NT2/D1 (cell line): ENCODE measurements at regions not wholly inside any gene's neighbourhood (a gene's known extent, or its start where the extent isn't known, plus 50 kb on each side); places are given as distances from the start of the nearest gene placed in this dataset.
"Not testable (repeated sequence)": the region's sequence is repeated elsewhere in the genome, so short reads cannot be mapped to it uniquely, and the experiment has no call there.

Source experiments
- DNase-seq: peaks from one replicate; pipeline ENCODE4 v3.0.0-alpha.2; 2011; ENCODE audit warnings: low read depth, low spot score
- H3K27me3 ChIP-seq: 2 replicates; pipeline ENCODE4 v1.6.0; 2011; ENCODE audit warnings: mild to moderate bottlenecking; ENCODE audit not compliant: insufficient read length, insufficient read depth
- H3K36me3 ChIP-seq: 2 replicates; pipeline ENCODE4 v1.6.1; 2011; ENCODE audit warnings: mild to moderate bottlenecking, low read length, mixed read lengths; ENCODE audit not compliant: insufficient read depth, insufficient read length
- H3K4me1 ChIP-seq: 2 replicates; pipeline ENCODE4 v1.5.1; 2011; ENCODE audit not compliant: insufficient read depth, insufficient read length
- H3K4me3 ChIP-seq: 2 replicates; pipeline ENCODE4 v1.5.1; 2011; ENCODE audit warnings: low read depth; ENCODE audit not compliant: insufficient read length
- H3K9ac ChIP-seq: 2 replicates; pipeline ENCODE4 v1.6.0; 2011; ENCODE audit warnings: low read depth; ENCODE audit not compliant: insufficient read length
- H3K9me3 ChIP-seq: 2 replicates; pipeline ENCODE4 v1.5.1; 2011; ENCODE audit warnings: mild to moderate bottlenecking, low read length; ENCODE audit not compliant: insufficient read depth
- SUZ12 ChIP-seq: IDR thresholded peaks from 2 replicates; pipeline ENCODE4 v1.6.1; 2011; ENCODE audit not compliant: insufficient read length, insufficient read depth; ENCODE audit errors: extremely low read depth
- YY1 ChIP-seq: IDR thresholded peaks from 2 replicates; pipeline ENCODE4 v1.6.1; 2011; ENCODE audit not compliant: insufficient read length, insufficient read depth
- ZNF274 ChIP-seq: IDR thresholded peaks from 2 replicates; pipeline ENCODE4 v1.6.1; 2011; ENCODE audit warnings: mild to moderate bottlenecking, low read depth, low read length

DNA sequence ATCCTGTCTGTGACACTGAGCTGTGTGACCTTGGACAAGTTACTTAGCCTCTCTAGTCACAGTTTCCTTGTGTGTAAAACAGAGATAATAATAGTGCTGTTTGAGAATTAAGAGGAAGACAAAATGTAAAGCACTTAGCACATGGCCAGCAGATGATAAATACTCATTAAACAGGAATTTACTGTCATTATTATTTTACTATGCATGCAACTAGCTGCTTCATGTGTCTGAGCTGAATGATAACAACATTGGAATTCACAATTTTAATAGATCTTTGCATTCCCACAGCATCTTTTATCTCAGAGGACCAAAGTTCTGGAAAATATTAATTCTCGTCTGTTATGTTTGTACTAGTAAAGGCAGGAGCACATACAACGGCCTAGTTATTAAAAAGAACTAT lies 79.2 kb upstream of the TET2 start:
- H3K4me1 ChIP-seq, result no peaks in the 10 kb centered on the region
- H3K9me3 ChIP-seq, result no peaks in the 10 kb centered on the region
- no peaks in the 10 kb centered on the region for H3K36me3 ChIP-seq
- H3K9ac ChIP-seq, result no peak overlapping the region
- no peak for TF ChIP-seq YY1
- no peak for TF ChIP-seq SUZ12
- no peak for TF ChIP-seq ZNF274
- DNase-seq, result no peak
- no peak overlapping the region for H3K4me3 ChIP-seq
- H3K27me3 ChIP-seq, result no peaks in the 10 kb centered on the region

DNA sequence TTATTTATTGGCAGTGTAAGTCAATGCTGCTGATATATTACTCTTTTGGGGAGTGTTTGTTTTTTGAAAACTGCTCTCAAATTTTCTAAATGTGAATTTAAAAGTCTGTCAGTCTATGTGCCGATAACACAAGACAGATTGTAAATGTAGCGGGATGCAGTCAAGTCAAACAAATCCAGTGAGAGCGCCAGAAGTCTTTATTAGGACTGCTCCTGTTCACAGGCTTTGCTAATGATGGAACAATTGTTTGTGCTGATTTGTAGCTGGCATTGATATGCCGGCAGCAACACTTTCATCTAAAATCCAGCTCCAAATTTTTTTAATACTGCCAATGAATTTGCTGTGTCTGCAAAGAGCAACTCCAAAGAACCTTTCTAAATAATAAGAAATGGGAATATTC lies 78.7 kb upstream of the TET2 start:
- H3K9me3 ChIP-seq, result no peaks in the 10 kb centered on the region
- no peaks in the 10 kb centered on the region for H3K27me3 ChIP-seq
- no peak for DNase-seq
- no peaks in the 10 kb centered on the region for H3K4me1 ChIP-seq
- H3K36me3 ChIP-seq, result no peaks in the 10 kb centered on the region
- no peak overlapping the region for H3K4me3 ChIP-seq
- H3K9ac ChIP-seq, result no peak overlapping the region
- TF ChIP-seq SUZ12 (no peak), YY1 (no peak)

DNA sequence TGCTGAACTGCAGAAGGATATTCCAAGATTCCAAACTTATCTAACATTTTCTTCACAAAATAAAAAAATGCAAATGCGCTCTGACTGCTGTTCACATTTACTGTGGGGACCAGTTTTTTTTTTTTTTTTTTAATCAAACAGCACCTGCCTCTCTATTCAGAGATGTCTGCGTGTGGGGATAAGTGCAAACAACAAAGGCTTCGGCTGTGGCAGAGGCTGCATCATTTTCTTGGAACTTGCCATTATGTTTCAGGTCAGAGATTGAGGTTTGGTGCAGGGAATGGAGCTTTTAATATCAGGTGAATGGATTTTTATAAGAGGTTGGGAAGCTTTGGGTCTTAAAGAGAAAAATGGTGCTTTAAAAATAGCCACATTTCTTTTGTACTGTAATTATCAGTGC lies 78.2 kb upstream of the TET2 start:
- no peak overlapping the region for H3K9ac ChIP-seq
- no peaks in the 10 kb centered on the region for H3K4me1 ChIP-seq
- H3K4me3 ChIP-seq, result no peak overlapping the region
- no peaks in the 10 kb centered on the region for H3K36me3 ChIP-seq
- H3K27me3 ChIP-seq, result no peaks in the 10 kb centered on the region
- no peaks in the 10 kb centered on the region for H3K9me3 ChIP-seq
- TF ChIP-seq SUZ12 (no peak), YY1 (no peak), ZNF274 (no peak)
- DNase-seq, result no peak

DNA sequence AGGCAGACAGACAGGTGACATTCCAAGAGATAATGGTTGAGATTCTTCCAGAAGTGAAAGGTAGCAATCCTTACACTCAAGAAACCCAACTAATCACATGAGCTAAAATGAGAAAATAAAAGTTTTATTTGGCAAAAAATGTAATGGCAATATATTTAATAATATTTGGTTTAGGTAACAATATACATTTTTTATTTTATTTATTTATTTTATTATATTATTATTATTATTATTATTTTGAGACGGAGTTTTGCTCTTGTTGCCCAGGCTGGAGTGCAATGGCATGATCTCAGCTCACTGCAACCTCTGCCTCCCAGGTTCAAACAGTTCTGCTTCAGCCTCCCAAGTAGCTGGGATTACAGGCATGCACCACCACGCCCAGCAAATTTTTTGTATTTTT lies 74.6 kb upstream of the TET2 start:
- H3K27me3 ChIP-seq, H3K9me3 ChIP-seq, DNase-seq, H3K4me1 ChIP-seq, H3K4me3 ChIP-seq, H3K9ac ChIP-seq, H3K36me3 ChIP-seq: not testable (repeated sequence)

DNA sequence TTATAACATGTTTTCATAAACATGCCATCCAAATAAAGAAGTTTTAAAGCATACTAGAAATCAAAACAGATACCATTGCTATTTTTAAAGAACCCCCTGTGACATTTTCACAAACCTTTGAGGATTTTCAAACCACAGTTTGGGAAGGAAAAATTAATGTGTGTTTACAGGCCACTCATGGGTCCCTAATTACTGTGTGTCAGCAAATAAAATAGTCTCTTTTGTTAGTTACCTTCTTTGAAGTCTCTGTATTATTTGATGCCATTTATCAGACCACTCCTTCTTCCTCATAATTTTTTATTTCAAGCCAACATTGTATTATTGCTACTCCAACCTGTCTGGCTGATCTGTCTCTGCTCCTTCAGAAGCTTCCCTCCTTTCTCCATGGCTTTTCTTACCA lies 72.6 kb upstream of the TET2 start:
- Histone ChIP-seq H3K4me3 (no peak overlapping the region), H3K27me3 (no peaks in the 10 kb centered on the region), H3K4me1 (no peaks in the 10 kb centered on the region), H3K36me3 (no peaks in the 10 kb centered on the region), H3K9me3 (no peaks in the 10 kb centered on the region), H3K9ac (no peak overlapping the region)
- DNase-seq, result no peak
- no peak for TF ChIP-seq YY1
- no peak for TF ChIP-seq SUZ12
- no peak for TF ChIP-seq ZNF274

DNA sequence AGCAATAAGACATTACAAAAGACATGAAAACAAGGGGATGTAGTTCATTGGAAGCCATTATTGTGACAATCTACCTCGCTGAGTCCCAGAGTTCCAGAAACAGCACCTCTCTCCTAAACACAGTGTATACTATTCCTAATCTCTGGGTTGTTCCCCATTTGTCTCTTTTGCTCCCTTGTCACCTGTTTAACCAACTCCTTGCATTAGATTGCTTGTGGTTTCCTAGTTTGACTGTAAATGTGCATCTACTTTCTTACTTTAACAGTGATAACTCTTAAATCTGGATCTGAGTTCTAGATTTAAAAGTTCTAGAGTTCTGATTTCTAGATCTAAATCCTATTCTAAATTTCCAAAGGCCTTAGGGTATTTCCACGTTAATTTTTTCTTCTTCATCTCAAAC lies 71.6 kb upstream of the TET2 start:
- no peaks in the 10 kb centered on the region for H3K9me3 ChIP-seq
- H3K4me3 ChIP-seq, result no peak overlapping the region
- H3K36me3 ChIP-seq, result no peaks in the 10 kb centered on the region
- TF ChIP-seq YY1 (no peak), SUZ12 (no peak), ZNF274 (no peak)
- no peaks in the 10 kb centered on the region for H3K27me3 ChIP-seq
- no peak for DNase-seq
- no peak overlapping the region for H3K9ac ChIP-seq
- no peaks in the 10 kb centered on the region for H3K4me1 ChIP-seq

DNA sequence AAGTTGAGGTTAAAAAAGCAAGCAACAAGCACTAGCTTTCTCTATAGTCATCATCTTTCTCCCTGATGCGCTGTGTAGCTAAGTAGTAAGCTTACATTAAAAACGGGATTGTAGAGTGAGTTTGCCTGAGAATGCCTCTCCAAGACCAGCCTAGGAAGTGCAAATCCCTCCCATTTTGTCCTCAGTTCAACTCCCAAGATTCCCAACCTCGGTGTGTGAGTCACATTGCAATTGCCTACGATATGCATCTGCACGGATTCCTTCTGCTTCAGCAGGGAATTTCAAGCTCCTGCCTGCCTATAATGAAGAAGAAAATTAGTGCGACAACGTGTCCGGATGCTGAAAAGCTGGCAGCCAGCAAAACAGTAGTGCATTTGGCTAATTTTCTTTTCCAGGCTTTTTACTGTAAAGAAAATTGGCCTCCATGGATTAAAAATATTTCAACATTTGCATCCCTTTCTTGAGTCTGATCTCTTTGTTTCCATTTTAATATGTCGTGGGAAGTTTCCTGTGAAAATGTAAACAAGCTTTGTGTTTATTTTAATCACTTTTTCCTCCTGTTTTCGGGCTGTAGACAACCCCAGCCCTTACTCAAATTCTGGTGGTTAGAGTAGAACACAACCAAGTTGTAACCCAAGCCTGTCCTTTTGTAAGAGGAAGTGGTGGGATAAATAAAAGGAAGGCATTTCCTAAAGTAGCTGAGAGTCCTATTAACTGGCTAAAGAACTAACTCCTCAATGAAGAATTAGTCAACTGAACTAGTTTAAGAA lies 58.4 kb upstream of the TET2 start:
- Histone ChIP-seq H3K9ac (no peak overlapping the region), H3K27me3 (no peaks in the 10 kb centered on the region), H3K36me3 (no peaks in the 10 kb centered on the region), H3K4me1 (no peaks in the 10 kb centered on the region), H3K4me3 (no peak overlapping the region), H3K9me3 (no peaks in the 10 kb centered on the region)
- TF ChIP-seq YY1 (no peak), ZNF274 (no peak), SUZ12 (no peak)
- peak; percentile 33 for DNase-seq
